Spleen (tissue), 7 donors: ENCODE measurements at regions not wholly inside any gene's neighbourhood (a gene's known extent, or its start where the extent isn't known, plus 50 kb on each side); places are given as distances from the start of the nearest gene placed in this dataset.

Experiments
- CTCF ChIP-seq, 11 experiments: fragments of 200-600 bp in 7 of 11; fragments of 450-650 bp in 4 of 11; sonication (generic) in 4 of 11; IDR thresholded peaks in 8 of 11; conservative IDR thresholded peaks in 3 of 11; 1 replicate in 7 of 11; 2 replicates in 4 of 11; pipeline versions ENCODE4 v1.4.0 to v1.8.0; 2016 to 2021; ENCODE audit warnings: antibody characterized with exemption in 11 of 11, inconsistent platforms in 4 of 11, mild to moderate bottlenecking in 1 of 11
- POLR2A ChIP-seq, 3 donors: fragments of 450-650 bp; IDR thresholded peaks; one replicate each; pipeline ENCODE4 v1.5.1; 2017; ENCODE audit warnings: antibody characterized with exemption in 3 of 3, mild to moderate bottlenecking in 1 of 3
- POLR2AphosphoS5 ChIP-seq, 3 donors: sonication (generic); formaldehyde crosslinking; IDR thresholded peaks; one replicate each; pipeline ENCODE4 v1.5.1; 2017; ENCODE audit warnings: antibody characterized with exemption in 3 of 3
- donor health status: DM: no; HTN: no; CAD: no; lungs with moderate emphysema.
- donor health status: DM: no; HTN: no; CAD: no.
- donor health status: DM: no; HTN: no; CAD: no.

GRCh38 chr20:22324505-22324904, 259.9 kb downstream of the FOXA2 start:
- TF ChIP-seq POLR2AphosphoS5 (IDR thresholded peaks at IDR 0.05): no peak
- TF ChIP-seq CTCF (IDR thresholded peaks at IDR 0.05 in 8 of 11, conservative IDR thresholded peaks at IDR 0.05 in 3 of 11): no peak
- no peak for TF ChIP-seq POLR2A (IDR thresholded peaks at IDR 0.05)
